ENCODE measurements at regions not wholly inside any gene's neighbourhood (a gene's known extent, or its start where the extent isn't known, plus 50 kb on each side); places are given as distances from the start of the nearest gene placed in this dataset.
A peak's percentile ranks its signal among the peaks of the same experiment; 100 is the strongest.

- DNase-seq, result peak; percentile 44
Observed at GRCh38 chr10:124146483-124146882, 53.1 kb upstream of the CHST15 start.

- DNase-seq, result peak; percentile 39
Observed at GRCh38 chr10:124145109-124145870, 51.9 kb upstream of the CHST15 start.

GRCh38 chr10:124144536-124144935 lies 51.1 kb upstream of the CHST15 start:
- no peak for DNase-seq

GRCh38 chr10:124143721-124144120 lies 50.3 kb upstream of the CHST15 start:
- DNase-seq, result no peak

All from skin of body (tissue), 1 donor.